Activated T-cell treated with anti-CD3 and anti-CD28 coated beads for 4 hours (primary cell): ENCODE measurements at regions not wholly inside any gene's neighbourhood (a gene's known extent, or its start where the extent isn't known, plus 50 kb on each side); places are given as distances from the start of the nearest gene placed in this dataset.

Source experiments
- DNase-seq: peaks from one replicate; pipeline ENCODE4 v3.0.0-alpha.2; 2020

DNA sequence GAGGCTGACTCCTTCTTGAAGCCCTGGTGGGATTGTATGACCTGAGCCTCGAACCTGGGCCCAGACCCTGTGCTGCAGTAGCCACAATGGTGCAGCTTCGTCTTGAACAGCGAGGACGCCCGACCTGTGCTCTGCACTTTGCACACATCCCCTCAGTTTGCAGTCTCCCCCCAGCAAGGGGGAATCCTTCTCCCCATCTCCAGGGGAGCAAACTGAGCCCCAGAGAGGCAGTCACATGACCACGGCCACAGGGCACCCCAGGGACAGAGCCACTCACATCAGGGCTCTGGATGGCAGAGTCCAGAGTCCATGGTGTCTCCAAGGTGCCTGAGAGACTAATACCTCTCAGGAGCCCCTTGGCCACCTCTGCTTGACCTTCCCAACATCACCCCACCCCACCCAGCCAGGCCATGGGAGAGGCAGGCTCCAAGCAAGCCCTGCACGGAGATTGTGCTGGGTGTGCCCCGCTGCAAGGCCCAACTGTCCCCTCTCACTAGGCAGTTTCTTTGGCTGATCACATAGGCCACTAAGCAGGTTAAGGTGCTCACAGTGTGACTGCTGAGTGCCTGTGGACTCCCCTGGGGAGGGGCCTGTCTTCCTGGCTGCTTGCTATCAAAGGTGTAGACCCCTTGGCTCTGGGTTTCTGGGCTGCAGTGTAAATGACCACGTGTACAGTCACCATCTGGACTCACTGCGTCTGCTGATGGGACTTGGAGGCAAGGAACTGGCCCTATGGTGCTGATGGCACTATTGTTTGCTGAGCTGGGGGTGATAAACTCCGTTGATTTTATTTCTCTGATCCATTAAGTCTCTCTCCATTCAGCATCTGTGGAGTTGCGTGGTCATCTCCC is 398.1 kb downstream of the MATN1 start:
- no peak for DNase-seq

DNA sequence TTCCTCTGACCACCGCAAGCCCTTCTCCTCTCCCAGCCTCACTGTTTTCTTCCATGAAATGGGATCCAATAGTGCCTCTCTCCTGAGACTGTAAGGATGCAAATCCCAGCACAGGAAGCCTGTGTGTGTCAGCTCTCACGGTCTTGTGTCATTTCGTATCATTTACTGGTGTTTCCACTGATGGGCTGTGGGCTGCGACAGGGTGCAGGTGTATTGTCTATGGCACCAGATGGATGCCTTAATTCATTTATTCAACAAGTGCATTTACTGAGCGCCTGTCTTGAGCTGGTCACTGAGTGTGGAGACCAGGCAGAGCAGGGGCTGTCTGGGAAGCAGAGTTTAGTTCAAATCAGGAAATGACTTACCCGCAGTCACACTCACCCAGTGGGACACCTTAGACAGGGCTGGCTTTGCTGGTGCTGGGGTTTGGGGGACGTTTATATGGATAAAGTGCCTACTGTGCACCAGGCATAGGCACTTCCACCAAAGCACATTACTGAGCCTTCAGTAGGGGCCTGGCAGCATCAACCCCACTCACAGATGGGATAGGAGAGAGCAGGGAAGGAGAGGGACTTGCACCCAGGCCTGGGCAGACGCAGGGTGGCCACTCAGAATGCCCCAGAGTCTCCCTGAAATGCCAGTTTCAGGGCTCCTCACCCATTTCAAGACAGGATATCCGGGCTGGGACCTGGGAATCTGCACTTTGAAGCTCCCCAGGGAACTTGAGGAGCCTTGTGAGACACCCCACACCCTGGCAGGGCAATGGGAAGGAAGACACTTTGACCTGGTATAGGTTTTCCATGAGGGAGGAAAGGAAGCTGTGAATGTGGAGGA is 398.9 kb downstream of the MATN1 start:
- DNase-seq = no peak

- no peak for DNase-seq
Observed at GRCh38 chr1:30323841-30324240, 399.5 kb downstream of the MATN1 start.

- DNase-seq = no peak
Observed at GRCh38 chr1:30323352-30323751, 400.0 kb downstream of the MATN1 start.

DNA sequence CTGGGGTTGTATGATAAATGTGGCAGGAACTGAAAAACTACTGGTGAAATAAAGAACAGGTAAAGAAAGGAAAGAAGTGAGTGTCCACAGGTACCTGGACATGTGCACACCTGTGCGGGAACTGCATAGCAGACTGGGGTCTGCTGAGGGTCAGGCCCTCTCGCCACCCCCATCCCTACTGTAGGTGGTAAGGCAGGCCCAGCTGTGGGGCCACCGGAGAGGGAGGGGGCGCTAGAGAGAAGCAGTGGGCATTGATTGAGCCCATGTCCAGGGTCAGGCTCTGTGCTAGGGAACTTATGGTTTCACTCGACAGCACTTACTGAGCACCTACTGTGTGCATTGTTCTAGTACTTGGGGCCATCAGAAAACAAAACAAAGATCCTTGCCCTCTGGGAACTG is 400.5 kb downstream of the MATN1 start:
- DNase-seq = no peak

DNA sequence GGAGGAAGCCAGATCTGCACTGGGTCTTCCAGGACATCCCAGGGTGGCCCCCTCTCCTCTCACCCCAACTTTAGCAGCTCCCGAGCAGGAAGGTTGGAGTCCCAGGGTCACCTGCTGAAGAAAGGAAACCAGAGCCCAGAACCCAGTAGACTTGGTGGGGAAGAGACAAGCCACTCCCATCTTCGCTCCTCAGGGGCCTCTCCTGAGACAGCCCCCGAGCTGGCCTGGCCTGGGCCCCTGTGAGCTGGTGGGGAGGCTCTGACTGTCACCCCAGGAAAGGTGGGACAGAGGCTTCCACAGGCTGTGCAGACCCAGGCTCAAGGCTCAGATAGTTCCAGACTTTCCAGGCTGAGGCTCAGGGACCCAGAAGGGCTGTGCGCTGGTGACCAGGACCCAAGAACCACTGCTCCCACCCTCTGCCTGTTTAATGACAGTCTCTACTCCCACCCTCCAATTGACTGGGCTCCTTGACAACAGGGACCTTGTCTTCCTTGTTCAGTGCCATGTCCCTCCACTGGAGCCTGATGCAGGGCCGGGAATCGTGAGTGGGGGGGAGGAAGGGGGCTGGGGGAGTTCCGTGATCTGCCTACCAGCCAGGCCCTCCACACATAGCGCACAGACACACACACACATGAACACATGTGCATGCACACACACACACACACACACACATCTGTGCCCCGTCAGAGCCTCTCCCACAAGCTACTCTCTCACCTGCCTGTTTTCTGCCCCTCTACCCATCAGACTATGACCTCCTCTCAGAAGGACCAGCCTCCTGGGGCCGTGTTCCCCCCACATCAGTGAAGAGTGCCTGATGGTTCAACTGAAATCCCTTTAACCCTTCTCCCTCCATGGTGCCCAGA is 401.2 kb downstream of the MATN1 start:
- no peak for DNase-seq

DNA sequence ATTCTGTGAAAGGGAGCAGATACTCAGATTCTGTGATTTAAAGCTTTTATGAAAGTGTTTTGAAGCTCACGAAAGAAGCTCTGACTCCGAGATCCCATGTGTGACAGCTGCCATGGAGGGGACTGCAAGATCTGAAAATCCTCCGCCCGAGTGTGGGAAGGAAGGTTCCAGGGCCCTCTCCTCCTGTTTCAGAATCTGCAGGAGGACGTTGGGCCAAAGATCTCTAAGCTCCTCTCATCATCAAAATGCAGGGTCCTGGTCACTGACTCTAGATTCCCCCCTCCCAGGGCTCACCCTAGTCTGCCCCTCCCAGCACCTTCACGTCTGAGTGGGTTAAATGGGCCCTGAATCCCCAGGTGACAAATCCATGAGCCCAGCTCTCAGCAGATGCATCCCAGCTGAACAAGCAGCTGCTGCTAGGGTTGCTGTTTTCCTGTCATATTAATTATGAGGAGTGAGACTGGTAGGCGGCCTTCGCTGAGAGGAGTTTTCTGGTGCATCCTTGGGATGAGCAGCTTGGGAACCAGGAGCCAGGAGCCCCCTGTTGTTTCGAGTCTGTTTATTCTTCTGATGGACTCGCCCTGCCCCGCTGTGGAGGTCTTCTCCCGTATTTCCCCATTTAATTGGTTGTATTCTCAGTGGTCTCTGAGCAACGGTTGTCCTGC is 402.0 kb downstream of the MATN1 start:
- DNase-seq = no peak

DNA sequence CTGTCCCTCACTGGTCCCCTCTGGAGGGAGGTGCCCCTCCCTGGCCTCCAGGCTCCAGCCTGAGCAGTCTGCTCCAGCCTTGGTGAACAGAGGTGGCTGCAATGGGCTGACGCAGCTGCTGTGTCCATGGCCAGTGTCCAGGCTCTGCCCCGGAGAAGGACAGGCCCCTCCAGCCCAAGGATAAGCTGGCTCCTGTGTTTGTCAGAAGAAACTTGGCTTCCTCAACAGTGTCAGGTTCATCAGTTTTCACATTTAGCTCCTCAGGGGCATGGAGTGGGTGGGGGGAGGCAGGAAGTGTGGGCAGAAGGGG is 402.8 kb downstream of the MATN1 start:
- DNase-seq = no peak

GRCh38 chr1:30319765-30320580 is 403.4 kb downstream of the MATN1 start:
- no peak for DNase-seq

GRCh38 chr1:30318864-30319718 is 404.3 kb downstream of the MATN1 start:
- no peak for DNase-seq

DNA sequence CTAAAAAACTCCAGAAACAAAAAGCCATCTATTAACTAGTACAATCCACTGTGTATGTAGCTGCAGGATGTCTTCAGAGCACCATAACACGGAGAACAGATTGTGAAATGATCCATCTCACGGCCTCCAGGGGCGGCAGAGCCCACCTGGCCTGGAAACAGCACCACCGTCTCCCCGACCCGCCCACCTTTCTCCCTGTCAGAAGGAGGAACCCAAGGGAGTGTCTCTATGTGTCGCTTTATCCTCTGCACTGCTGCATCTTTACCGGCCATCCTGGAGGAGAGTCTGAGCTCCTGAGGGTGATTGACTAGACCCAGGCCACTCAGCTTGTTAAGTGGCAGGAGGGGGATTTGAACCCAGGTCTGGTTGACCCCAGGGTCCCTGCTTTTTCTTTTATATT is 405.0 kb downstream of the MATN1 start:
- no peak for DNase-seq

DNA sequence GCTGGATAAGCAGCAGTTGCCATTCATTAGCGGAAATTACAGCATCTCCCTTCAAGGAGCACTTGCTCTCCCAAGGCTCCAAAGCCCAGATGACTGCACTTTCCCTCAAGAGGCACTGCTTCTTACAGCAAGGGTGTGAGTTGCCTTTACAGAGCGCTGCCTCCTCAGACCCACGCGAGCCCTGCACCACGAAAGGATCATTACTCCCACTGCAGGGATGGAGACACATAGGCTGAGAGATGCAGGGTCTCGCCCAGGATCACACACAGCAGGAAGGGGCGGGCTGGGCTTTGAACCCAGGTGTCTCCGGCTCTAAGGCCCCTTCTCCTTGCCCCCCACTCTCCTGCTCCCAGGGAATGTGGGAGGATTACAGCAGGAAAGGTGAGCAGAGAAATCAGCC is 405.5 kb downstream of the MATN1 start:
- DNase-seq = no peak

DNA sequence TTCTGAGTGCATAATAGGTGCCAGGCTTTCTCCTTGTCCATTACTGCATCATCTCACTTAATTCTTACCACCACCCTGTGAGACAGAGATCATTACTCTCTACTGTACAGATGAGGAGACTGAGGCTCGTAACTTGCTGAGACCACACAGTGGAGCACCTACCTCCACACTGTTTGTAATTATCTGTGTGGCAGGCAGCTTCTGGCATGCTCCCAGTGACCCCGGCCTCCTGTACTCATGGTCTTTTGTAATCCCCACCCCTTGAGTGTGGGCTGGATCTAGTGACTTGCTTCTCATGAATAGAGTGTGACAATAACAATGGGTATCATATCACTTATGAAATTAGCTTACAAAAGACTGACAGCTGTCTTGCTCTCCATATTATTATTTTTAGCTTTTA is 407.3 kb downstream of the MATN1 start:
- no peak for DNase-seq

GRCh38 chr1:30315185-30315960 is 408.0 kb downstream of the MATN1 start:
- DNase-seq = no peak

- no peak for DNase-seq
Observed at GRCh38 chr1:30314591-30314990, 408.8 kb downstream of the MATN1 start.

- no peak for DNase-seq
Observed at GRCh38 chr1:30313584-30313983, 409.8 kb downstream of the MATN1 start.

DNA sequence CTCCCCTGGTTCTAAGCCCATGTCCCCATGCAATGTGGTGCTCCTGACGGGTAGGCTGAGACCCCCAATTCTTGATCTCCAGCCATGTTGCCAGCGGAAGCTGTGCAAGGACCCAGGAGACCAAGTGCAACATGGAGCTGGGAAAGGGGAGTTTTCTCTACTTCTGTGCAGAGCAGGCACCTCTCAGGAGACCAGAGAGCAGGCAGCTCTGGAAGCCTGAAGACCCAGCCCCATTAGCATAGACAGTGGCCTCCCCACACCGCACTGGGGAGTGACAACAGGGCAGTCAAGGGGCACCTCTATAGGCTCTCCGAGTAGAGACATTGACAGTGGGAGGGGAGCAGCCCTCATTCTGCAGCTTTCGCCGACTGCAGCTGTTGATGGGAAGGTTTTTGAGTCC is 410.2 kb downstream of the MATN1 start:
- DNase-seq = no peak

- no peak for DNase-seq
Observed at GRCh38 chr1:30312226-30312625, 411.2 kb downstream of the MATN1 start.

GRCh38 chr1:30311749-30312148 is 411.6 kb downstream of the MATN1 start:
- no peak for DNase-seq
